Testis (tissue), 2 donors: ENCODE measurements at regions not wholly inside any gene's neighbourhood (a gene's known extent, or its start where the extent isn't known, plus 50 kb on each side); places are given as distances from the start of the nearest gene placed in this dataset.

Source experiments
- DNase-seq: peaks from one replicate; pipeline ENCODE4 v3.0.0-alpha.2; 2019
- H3K27ac ChIP-seq, 2 donors: fragments of 200-600 bp; sonication (generic); one replicate each; pipeline ENCODE4 v1.5.1; 2019
- H3K27me3 ChIP-seq: fragments of 200-600 bp; sonication (generic); one replicate; pipeline ENCODE4 v1.5.1; 2019
- H3K36me3 ChIP-seq: fragments of 200-600 bp; sonication (generic); one replicate; pipeline ENCODE4 v1.5.1; 2017; ENCODE audit warnings: low read depth; ENCODE audit errors: missing control alignments
- H3K4me1 ChIP-seq: fragments of 200-600 bp; sonication (generic); one replicate; pipeline ENCODE4 v1.5.1; 2019
- H3K4me3 ChIP-seq, 2 donors: fragments of 200-600 bp; sonication (generic); one replicate each; pipeline ENCODE4 v1.5.1; 2017 to 2019
- H3K9me3 ChIP-seq: fragments of 200-600 bp; sonication (generic); one replicate; pipeline ENCODE4 v1.5.1; 2017
- CTCF ChIP-seq, 3 experiments: fragments of 450-650 bp in 2 of 3; fragments of 200-600 bp in 1 of 3; sonication (generic) in 1 of 3; IDR thresholded peaks; one replicate each; pipeline ENCODE4 v1.5.1; 2016 to 2019; ENCODE audit warnings: antibody characterized with exemption in 3 of 3, mild to moderate bottlenecking in 2 of 3, moderate library complexity in 1 of 3
- POLR2A ChIP-seq: fragments of 450-650 bp; IDR thresholded peaks from one replicate; pipeline ENCODE4 v1.6.1; 2017; ENCODE audit warnings: antibody characterized with exemption, mild to moderate bottlenecking, moderate library complexity
- WGBS, 2 donors: methylation state at CpG; one replicate each; pipeline ENCODE4 v1.1.5; 2018; 5-methylcytosine and 5-hydroxymethylcytosine counted together
- intact Hi-C: fragments of 100-400 bp; cut with DNase I; formaldehyde crosslinking; loops from one replicate; pipeline ENCODE4 v1.15.1; 2023; ENCODE audit warnings: low total_unique reads

- TF ChIP-seq POLR2A (no peak), CTCF (IDR thresholded peaks at IDR 0.05) (no peak)
- Histone ChIP-seq H3K36me3 (no peaks in the 10 kb centered on the region), H3K9me3 (no peaks in the 10 kb centered on the region), H3K27ac (no peak overlapping the region), H3K4me1 (no peaks in the 10 kb centered on the region), H3K4me3 (no peak overlapping the region), H3K27me3 (no peaks in the 10 kb centered on the region)
- no peak for DNase-seq
- intact Hi-C loops = no loop called here
Observed at GRCh38 chrX:148228521-148228920, 247.4 kb downstream of the FMR1NB start.

GRCh38 chrX:148229801-148230303 is 248.7 kb downstream of the FMR1NB start:
- intact Hi-C loops = no loop called here
- Histone ChIP-seq H3K27me3 (no peaks in the 10 kb centered on the region), H3K4me1 (no peaks in the 10 kb centered on the region), H3K36me3 (no peaks in the 10 kb centered on the region), H3K27ac (no peak overlapping the region), H3K9me3 (no peaks in the 10 kb centered on the region), H3K4me3 (no peak overlapping the region)
- WGBS, 2 donors = 60 to 63% methylated on average over 1 of the region's 1 CpG
- TF ChIP-seq CTCF (IDR thresholded peaks at IDR 0.05) = no peak
- no peak for TF ChIP-seq POLR2A
- no peak for DNase-seq

- 40 to 77% methylated on average over 1 to 4 of the region's 4 CpGs for WGBS, 2 donors
- intact Hi-C loops = no loop called here
- TF ChIP-seq CTCF (IDR thresholded peaks at IDR 0.05) = no peak
- no peak for TF ChIP-seq POLR2A
- no peaks in the 10 kb centered on the region for H3K9me3 ChIP-seq
- no peaks in the 10 kb centered on the region for H3K36me3 ChIP-seq
- no peak overlapping the region for H3K4me3 ChIP-seq
- no peaks in the 10 kb centered on the region for H3K27me3 ChIP-seq
- no peak for DNase-seq
- no peaks in the 10 kb centered on the region for H3K4me1 ChIP-seq
- H3K27ac ChIP-seq = no peak overlapping the region
Observed at GRCh38 chrX:148259990-148260389, 240.4 kb upstream of the AFF2 start.

- H3K9me3 ChIP-seq = no peaks in the 10 kb centered on the region
- H3K36me3 ChIP-seq = no peaks in the 10 kb centered on the region
- intact Hi-C loops = no loop called here
- no peaks in the 10 kb centered on the region for H3K27me3 ChIP-seq
- H3K27ac ChIP-seq = no peak overlapping the region
- H3K4me3 ChIP-seq = no peak overlapping the region
- no peak for DNase-seq
- H3K4me1 ChIP-seq = no peaks in the 10 kb centered on the region
- TF ChIP-seq CTCF (IDR thresholded peaks at IDR 0.05) (no peak), POLR2A (no peak)
Observed at GRCh38 chrX:148265829-148266228, 234.6 kb upstream of the AFF2 start.

- intact Hi-C loops = no loop called here
- WGBS, 2 donors = 100% methylated on average over 1 of the region's 1 CpG
- Histone ChIP-seq H3K27ac (no peak overlapping the region), H3K9me3 (no peaks in the 10 kb centered on the region), H3K4me3 (no peak overlapping the region), H3K4me1 (no peaks in the 10 kb centered on the region), H3K36me3 (no peaks in the 10 kb centered on the region), H3K27me3 (no peaks in the 10 kb centered on the region)
- DNase-seq = no peak
- no peak for TF ChIP-seq CTCF (IDR thresholded peaks at IDR 0.05)
- no peak for TF ChIP-seq POLR2A
Observed at GRCh38 chrX:148268673-148269072, 231.7 kb upstream of the AFF2 start.
